ENCODE measurements at regions not wholly inside any gene's neighbourhood (a gene's known extent, or its start where the extent isn't known, plus 50 kb on each side); places are given as distances from the start of the nearest gene placed in this dataset.
"Not testable (repeated sequence)": the region's sequence is repeated elsewhere in the genome, so short reads cannot be mapped to it uniquely, and the experiment has no call there.

DNA sequence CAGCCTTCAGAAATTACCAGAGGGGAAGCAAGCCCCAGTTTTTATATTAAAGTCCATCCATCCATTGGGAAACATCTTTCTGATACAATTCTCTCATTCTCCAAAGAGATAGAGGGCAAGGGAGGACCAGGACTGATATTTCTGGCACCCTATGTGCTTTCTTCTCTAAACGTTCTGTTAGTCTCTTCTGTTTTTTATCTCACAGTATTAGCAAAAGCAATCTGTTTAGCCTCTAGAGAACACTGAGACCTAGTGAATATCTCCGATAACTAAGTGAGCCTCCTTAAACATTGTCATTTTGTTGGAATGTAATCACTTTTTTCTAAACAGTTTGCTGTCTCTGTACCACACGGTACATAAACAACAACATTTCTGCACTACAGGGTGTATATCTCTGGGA lies 464.6 kb downstream of the JRKL start:
- no peaks in the 10 kb centered on the region for H3K36me3 ChIP-seq (ENCODE audit: insufficient read depth)
- H3K27ac ChIP-seq (ENCODE audit: low read depth), result no peak overlapping the region
- DNase-seq (ENCODE audit: low spot score), result no peak
- no peaks in the 10 kb centered on the region for H3F3A ChIP-seq (replicated peaks; ENCODE audit: low read depth)
- Mint-ChIP-seq H3K36me3 (ENCODE audit: low read depth) (peaks cover 5% of the 10 kb centered on the region; the same call in 1 of the 3 replicates), H3K4me1 (peaks cover 4% of the 10 kb centered on the region; the same call in 2 of the 3 replicates), H3K4me3 (no peak overlapping the region), H3K27me3 (ENCODE audit: insufficient read depth, low read depth, poor library complexity) (no peaks in the 10 kb centered on the region), H3K9me3 (peaks cover 7% of the 10 kb centered on the region), H3K27ac (no peak overlapping the region)
- H3K4me2 ChIP-seq, result no peak overlapping the region
- H3K9me2 ChIP-seq (ENCODE audit: insufficient read depth), result 0 out of 2 replicates have a peak, but pooled peaks cover 4% of the 10 kb centered on the region
- H2AFZ ChIP-seq, result no peak overlapping the region
- no peak for ATAC-seq
- peaks cover 6% of the 10 kb centered on the region; the same call in 1 of the 2 replicates for H3K4me1 ChIP-seq (ENCODE audit: insufficient read depth)
- no peaks in the 10 kb centered on the region for H3K27me3 ChIP-seq (ENCODE audit: insufficient read depth)
- TF ChIP-seq POLR2AphosphoS5 (IDR thresholded peaks at IDR 0.05; ENCODE audit: low read depth) (no peak), EZH2 (IDR thresholded peaks at IDR 0.05; ENCODE audit: low read depth, unreplicated experiment) (no peak), ETS1 (IDR thresholded peaks at IDR 0.05) (no peak), NANOG (IDR thresholded peaks at IDR 0.05; ENCODE audit: borderline replicate concordance) (no peak), STAT1 (IDR thresholded peaks at IDR 0.05; ENCODE audit: unreplicated experiment) (no peak), CREB1 (CRISPR knock-in tag; IDR thresholded peaks at IDR 0.05; ENCODE audit: low read depth) (no peak), ZNF462 (CRISPR knock-in tag; IDR thresholded peaks at IDR 0.05) (no peak)
- H3K4me3 ChIP-seq, result no peak overlapping the region
- no peaks in the 10 kb centered on the region for H4K20me1 ChIP-seq (replicated peaks; ENCODE audit: insufficient read depth)
- no peaks in the 10 kb centered on the region for H3K79me2 ChIP-seq (replicated peaks; ENCODE audit: insufficient read depth)

DNA sequence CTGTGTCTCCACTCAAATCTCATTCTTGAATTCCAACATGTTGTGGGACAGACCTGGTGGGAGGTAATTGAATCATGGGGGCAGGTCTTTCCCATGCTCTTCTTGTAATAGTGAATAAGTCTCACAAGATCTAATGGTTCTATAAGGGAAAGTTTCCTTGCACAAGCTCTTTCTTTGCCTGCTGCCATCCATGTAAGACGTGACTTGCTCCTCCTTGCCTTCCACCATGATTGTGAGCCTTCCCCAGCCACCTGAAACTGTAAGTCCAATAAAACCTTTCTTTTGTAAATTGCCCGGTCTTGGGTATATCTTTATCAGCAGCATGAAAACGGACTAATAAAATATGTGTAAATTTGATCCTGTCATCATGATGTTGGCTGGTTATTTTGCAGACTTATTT lies 471.9 kb downstream of the JRKL start:
- not testable (repeated sequence) for H4K20me1 ChIP-seq (replicated peaks; ENCODE audit: insufficient read depth); H3K9me3 Mint-ChIP-seq

More for the DNA sequence above, 471.9 kb downstream of the JRKL start:
- H3K27me3 ChIP-seq (ENCODE audit: insufficient read depth); H3K27me3 Mint-ChIP-seq (ENCODE audit: insufficient read depth, low read depth, poor library complexity); H3K27ac Mint-ChIP-seq; H3F3A ChIP-seq (replicated peaks; ENCODE audit: low read depth); H3K4me1 Mint-ChIP-seq; H3K4me3 ChIP-seq; H2AFZ ChIP-seq; H3K27ac ChIP-seq (ENCODE audit: low read depth); H3K79me2 ChIP-seq (replicated peaks; ENCODE audit: insufficient read depth); H3K36me3 ChIP-seq (ENCODE audit: insufficient read depth); H3K36me3 Mint-ChIP-seq (ENCODE audit: low read depth); H3K9me2 ChIP-seq (ENCODE audit: insufficient read depth); ATAC-seq; DNase-seq (ENCODE audit: low spot score); H3K4me3 Mint-ChIP-seq; H3K4me2 ChIP-seq; H3K4me1 ChIP-seq (ENCODE audit: insufficient read depth): not testable (repeated sequence)

Data from GM23338 (cell line).